Right kidney (tissue), 1 donor: ENCODE measurements at regions not wholly inside any gene's neighbourhood (a gene's known extent, or its start where the extent isn't known, plus 50 kb on each side); places are given as distances from the start of the nearest gene placed in this dataset.
A peak's percentile ranks its signal among the peaks of the same experiment; 100 is the strongest.

Source experiments
- DNase-seq: peaks from one replicate; pipeline ENCODE4 v3.0.0-alpha.2; 2016

DNA sequence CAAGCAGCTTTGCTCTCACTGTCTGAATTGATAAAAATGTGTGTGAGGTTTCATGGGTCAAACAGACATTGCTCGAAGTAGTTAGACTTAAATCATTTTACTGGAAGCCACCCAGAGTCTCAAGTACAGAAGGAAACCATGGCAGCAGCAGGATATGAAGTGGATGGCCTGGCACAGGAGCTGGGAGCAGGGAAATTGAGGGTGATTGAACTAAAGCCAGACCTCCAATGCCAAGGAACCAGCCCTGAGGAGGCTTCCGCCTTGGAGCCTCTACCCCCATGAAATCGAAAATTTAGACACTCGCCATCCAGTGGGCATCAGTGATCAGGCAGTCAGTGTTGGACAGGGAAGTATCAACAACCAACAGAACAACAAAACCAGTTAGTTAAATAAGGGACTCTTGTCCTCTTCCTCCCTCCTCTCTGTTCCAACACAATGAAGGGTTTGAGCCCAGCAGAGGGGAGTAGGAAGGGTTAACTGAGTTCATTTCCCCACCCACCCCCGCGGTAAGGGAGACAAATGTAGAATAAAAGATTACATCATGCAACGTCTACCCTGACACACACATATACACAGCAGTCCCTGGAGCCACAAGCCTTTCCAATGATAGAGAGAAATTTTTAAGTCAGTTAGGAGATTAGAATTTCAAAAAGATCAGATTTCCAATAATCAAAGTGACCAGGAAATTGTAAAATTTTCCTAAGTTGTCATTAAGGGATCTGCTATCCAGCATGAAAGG, 156.3 kb downstream of the SLC16A9 start:
- no peak for DNase-seq

DNA sequence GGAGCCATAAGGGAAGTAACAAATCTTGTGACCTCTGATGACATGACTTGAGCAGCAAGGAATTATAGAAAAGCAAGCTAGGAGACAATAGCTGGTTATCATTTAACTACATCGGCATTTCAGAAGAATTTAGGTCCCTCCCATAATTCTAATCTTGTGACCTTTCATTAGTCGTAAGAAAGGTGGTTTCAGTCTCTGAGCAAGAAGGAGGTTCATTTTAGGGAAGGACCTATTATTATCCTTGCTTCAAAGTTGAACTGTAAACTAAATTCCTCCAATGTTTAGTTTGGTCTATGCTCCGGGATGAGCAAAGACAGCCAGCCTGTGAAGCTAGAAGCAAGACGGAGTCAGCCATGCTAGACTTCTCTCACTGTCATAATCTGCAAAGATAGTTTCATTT, 159.6 kb downstream of the SLC16A9 start:
- DNase-seq = no peak

DNA sequence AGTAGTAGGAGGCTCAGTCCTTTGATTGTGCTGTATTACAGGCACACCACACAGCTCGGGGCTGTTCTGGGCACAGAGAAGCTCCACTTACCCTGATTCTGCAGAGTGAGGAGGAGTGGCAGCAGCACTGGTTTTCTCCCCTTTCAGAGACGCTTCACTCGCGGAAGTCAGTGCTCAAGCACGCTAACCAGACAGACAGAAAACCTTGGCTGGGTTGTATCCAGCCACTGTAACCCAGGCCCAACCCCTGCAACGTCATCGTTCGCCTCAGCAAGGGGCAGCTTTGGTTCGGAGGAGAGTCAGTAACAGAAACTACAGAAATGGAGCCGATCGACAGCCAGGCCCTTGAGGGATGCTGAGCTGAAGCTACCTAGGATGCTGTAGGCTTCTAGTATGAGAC, 171.0 kb downstream of the SLC16A9 start:
- no peak for DNase-seq

DNA sequence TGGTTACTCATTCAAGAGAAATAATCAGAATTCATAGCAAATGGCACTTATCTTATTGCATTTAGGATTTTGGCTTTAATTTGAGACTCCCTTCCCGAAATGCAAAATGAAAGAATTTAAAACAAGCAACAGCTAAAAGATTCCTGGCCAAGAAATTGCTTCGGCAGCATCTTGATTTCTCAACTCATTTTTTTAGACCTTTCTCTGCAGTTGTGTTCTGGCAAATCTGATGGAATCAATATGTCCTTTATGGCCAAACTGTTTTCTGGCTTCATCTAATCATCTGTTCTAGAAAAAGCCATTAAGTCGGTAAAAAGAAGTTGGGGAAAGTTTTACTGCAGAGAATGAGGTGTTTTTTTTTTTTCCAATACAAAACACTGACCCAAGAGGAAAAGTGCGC, 172.1 kb downstream of the SLC16A9 start:
- no peak for DNase-seq

DNA sequence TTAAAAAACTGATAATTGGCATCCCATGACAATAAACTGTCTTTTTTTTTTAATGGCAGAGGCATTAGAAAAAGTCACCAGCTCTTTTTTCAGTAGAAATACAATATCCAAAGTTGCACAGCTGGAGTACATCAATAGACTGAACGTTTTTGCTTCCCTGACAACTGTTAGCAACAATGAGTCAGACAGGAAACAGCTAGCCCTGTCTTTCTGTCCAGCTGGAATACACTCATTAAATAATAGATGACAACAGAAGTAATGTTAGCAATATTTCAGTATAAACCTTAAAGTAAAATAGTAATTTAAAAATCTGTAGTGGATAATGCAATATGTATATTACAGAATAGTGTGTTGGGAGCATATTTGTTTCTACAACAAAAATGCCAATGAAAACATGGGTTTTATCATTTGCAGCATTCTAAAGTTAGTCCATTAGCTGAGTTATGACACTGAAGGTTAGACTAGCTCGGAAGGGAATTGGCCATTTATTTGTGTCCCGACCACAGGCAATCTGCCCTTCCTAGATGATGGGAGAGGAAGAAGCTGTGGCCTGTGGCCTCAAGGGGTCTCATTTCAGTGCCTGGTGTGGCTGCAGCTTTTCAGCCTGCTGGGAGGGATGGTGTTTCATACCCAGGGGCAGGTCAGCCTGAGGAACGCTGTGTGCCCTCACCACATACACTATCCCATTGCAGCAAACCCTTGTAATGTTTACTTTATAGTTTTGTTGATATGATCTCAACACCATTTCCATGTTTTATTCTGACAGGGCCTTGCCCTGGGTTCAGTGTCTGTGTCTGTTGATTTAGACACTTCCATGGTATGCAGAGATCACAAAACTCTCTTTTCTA, 173.3 kb downstream of the SLC16A9 start:
- peak; percentile 15 for DNase-seq

DNA sequence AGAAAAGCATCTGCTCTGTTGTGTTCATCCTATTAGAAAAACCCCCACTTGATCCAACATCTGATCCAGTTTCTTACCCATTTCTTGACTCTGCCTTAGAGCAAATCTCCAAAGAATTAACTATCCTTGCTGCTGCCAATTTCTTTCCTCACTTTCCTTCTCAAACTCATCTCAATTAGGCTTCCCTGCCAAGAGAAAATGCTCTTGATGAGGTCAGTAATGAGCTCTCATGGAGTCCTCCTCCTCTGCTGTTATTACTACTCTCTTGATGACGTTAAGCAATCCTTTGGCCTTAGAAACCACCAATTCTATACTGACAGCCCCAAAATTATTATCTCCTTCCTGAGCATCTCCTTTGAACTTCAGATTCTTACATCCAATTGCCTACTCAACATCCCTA, 162.0 kb upstream of the FAM13C start:
- no peak for DNase-seq

DNA sequence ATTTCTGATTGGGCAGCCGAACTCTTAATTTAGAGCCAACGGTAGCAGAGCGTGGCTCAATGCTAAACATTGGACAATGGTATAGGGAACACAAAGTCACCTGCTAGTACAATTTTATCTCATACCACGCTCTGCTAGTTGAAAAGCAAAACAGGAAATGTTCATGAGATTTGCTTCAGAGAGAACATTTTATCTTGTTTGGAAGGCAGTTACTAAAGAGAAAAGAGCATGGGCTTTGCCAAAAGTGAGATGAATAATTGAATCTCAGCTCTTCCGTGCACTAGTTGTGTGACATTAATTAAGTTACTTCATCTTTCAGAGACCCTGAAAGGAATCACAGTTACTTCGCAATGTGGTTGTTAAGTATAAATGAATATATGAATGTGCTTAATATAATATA, 161.5 kb upstream of the FAM13C start:
- DNase-seq = no peak

DNA sequence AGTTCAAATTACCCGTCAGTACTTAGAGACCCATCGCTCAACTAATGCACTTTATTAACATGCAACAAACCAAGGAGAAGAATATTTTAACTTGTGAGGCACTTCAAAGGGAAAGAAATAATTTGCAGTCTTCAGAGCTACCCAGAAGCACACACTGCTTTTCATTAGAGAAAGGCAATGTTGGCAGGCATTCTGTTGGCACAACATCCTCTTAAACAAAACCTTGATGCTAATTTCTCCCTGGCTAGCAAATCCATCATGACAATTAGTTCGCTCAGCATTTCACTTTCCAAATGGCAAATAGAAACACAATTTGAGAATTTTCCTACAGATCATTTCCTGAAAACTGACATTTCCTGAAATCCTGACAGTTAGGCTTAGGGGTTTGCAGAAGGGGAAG, 155.6 kb upstream of the FAM13C start:
- DNase-seq = no peak

DNA sequence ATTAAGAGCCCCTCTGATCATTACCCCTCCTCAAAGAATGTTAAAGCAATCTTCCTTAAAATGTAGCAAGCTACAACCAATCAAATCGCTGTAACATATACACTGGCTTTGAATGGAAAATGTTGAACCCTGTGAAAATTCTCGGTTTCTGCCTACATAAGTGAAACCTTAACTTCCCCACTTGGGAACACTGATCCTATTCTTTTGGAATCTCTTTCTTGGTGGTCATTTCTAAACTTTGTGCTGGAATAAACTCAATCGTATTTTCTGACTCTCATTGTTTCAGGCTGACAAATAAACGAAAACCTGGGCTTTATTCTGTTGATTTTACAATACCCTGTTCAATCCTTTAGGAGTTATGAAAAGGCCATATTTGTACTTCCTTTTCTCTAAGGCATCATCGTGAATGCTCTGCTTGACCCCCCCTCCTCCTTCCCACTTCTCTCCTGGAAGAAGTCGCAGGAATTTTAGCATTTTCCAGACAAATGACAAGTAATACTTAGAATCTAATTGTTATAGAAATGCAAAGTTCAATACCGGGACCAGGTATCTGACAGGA, 155.1 kb upstream of the FAM13C start:
- DNase-seq = no peak

DNA sequence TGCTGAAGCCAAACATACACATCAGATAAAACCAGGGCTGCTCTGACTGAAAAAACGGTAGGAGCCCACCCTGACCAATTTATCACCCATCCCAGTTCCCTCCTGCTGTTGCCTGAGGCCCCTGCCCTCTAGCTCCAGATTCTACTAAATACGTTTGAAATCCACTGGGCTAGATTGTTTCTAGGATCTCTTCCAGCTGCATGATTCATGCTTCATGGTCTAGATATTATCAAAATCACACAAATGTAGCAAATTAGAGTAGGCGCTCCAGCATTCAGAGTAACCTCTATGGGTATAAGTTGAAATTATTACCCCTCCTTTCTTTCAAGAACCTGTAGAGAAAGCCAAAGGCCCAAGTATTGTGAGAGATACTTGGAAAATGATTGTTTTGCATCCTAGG, 151.2 kb upstream of the FAM13C start:
- no peak for DNase-seq

DNA sequence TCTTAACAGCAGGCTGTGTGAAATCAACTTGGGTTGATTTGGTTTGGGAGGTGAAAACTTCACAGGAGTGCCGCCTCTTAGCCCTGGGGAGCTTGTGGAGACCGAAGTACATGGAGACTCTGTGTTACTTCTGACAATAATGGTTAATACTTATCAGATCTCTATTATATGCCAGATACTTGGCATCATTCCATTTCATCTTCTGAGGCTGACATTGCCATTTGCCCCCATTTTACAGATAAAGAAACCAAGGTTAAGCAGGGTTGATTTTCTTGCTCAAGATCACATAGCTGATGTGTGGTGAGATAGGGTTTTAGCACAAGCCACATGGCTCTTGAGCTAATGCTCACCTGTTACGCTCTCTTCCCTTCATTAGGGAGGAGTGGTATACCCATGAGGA, 150.6 kb upstream of the FAM13C start:
- DNase-seq = no peak

DNA sequence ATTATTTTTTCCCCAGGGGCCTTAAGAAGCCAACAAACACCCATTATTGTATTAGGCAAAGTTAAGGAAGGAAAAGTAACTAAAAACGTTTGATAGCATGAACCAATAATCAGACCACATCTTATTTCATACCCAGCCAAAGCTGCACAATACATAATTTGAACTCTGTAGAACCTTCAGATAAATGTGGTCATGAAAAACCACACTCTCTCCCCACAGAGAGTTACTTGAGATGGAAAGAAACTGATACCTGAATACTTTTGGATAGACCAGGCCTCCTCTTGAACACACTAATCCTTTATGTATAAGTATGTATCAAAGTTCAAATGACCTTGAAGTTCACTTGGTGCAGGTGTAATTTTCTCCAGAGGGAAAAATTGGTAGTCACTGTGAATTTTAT, 146.6 kb upstream of the FAM13C start:
- no peak for DNase-seq

DNA sequence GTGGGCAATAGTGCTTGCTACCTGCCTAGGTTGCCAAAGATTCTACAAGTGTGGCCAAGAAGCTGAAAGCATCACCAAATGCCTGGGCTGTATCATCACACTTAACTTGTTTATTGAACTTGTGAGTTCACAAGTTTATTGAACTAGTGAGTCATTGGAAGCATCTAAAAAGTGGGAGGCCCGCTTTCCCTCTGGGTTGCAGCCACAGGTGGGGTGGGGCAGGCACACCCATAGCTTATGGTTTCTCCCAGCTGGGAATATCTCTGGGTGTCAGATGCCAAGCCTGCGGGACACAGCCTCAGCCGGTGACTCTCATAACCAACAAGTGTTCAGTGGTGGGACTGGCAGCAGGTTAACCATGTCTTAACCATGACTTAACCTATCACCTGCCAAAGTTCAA, 145.9 kb upstream of the FAM13C start:
- DNase-seq = no peak

DNA sequence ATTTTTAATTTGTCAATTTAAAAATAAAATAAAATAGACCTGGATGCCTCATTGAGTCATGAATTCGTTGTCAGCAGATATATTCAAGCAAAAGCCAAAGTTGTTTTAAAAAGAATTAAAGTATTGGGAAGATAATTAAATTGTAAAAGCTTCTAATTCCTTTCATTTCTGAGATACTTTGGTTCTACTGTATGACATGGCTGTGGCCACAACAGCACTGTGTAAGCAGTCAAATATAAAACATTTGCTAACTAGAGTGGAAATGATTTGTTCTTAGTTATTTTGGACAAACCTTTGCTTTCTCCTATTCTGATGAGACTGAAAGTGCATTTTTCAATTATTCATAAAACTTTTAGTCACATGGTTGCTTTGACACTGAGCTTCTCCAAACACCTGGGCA, 143.6 kb upstream of the FAM13C start:
- DNase-seq = no peak

DNA sequence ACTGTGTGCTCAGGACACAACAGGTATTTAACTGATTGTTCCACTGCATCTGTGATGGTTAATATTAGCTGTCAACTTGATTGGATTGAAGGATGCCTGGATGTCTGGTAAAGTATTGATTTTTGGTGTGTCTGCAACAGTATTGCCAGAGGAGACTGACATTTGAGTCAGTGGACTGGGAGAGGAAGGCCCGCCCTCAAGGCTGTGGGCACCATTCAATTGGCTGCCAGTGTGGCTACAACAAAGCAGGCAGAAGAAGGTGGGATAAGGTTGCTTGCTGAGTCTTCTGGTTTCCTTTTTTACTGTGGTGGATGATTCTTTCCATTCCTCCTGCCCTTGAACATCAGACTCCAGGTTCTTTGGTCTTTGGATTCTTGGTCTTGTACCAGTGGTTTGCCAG, 137.1 kb upstream of the FAM13C start:
- DNase-seq = no peak

DNA sequence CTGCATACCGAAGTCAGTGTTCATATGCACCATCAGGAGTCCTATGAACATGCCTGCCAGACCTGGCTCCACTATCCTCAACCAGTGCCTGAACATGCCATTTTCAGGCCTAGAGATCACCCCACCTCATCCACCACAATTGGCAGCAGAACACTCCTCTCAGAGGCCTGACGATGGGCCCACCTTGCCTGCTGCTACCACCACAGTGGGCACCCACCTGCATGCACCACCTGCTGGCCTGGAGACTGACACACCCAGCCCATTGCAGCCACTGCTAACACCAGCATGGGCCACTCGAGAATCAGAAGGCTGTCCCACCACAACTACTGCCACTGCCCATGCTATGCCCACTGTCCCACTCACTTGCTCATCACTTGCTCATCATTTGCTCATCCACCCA, 130.7 kb upstream of the FAM13C start:
- DNase-seq = no peak

DNA sequence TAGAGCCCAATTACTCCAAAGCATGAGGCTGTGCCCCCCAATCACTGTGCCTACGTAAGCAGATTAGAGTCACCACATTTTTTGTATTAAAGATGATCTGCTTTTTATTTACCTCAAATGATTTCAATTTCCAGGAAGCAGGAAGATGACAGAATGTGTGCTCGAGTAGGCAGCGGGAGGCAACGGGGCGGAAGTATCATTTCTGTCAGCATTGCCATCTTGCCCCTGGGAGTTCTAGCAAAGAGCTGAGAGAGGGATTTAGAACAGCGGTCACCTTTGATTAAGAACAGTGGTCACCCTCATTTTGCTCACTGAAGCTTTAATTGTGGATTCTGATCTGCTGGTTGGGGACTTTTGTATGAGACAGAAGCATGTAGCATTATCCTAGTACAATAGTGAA, 117.1 kb upstream of the FAM13C start:
- DNase-seq = no peak

DNA sequence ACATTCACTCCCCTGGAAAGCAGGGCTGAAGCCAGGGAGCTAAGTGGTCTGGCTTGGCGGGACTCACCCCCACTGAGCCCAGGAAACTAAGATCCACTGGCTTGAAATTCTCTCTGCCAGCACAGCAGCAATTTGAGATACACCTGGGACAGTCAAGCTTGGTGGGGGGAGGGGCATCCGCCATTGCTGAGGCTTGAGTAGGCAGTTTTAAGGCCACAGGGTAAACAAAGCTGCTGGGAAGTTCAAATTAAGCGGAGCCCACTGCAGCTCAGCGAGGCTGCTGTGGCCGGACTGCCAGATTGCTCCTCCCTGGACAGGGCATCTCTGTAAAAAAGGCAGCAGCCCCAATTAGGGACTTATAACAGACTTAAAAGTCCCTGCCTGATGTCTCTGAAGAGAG, 108.2 kb upstream of the FAM13C start:
- no peak for DNase-seq

DNA sequence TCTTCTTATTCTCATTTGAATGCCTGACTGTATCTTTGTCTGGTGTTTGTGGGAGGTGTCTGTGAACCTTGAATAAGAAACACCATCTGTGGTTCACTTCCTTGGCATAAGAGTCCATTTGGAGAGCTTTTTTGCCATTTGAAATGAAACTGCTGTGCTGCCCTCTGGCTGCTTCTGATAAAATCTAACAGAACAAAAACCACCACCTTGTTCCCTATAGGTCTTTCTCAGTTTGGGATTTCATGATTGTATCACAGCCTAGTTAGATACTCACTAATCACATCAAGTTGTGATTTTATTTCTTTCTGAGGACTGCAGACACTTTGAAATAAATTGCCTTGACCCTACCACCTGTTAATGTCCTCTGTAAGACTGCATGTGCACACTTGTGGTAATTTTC, 102.7 kb upstream of the FAM13C start:
- no peak for DNase-seq

DNA sequence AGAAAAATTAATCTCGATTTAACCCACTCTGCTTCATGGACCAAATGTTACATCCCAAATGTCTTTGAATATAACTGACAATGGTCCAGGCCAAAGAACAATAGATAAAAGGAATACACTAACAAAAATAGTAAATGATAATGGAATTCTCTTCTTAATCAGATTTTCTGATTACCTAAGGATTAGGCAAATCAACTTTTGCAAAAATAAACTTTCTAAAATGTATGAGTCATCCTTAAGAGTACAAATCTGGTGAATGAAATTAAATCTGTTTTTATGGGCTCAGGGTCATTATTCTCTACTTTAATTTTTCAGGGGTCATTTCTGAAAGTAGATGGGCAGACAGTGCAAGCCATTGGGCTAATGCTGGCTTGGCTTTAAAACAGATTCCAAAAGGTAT, 102.1 kb upstream of the FAM13C start:
- DNase-seq = no peak

DNA sequence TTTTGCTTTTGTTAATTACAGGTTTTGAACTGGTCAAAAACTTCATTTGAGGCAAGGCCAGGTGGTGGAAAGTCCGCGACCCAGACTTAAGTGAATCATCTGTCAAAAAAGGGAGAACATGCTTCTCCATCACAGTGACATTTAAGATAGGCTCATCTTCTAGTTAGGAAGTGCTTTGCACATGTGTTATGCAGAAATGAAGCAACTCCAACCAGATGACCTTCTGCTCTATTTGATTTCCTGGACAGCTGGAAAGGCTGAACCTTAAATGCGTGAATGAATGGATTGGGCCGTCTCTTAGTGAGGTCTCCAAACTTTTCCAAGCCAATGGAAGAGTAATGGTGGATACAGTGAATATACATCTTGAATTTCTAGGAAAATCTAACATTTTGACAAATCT, 101.6 kb upstream of the FAM13C start:
- no peak for DNase-seq

DNA sequence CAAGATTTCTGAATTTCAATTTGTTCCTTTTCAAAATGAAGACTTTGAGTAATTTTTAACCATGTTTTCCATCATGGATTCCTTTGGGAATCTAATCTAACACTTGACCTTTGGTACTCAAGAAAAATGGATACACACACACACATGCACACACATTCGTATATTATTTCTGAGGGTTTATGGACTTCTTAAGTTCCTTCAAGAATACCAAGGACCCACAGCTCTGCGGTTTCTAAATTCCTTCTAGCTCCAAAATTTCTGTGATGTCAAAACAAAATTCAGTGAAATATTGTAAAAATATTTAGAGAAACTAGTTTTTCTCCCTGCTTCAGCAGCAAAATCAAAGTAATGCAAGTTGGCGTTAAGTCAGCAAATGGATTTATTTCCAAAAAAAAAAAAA, 98.3 kb upstream of the FAM13C start:
- no peak for DNase-seq

DNA sequence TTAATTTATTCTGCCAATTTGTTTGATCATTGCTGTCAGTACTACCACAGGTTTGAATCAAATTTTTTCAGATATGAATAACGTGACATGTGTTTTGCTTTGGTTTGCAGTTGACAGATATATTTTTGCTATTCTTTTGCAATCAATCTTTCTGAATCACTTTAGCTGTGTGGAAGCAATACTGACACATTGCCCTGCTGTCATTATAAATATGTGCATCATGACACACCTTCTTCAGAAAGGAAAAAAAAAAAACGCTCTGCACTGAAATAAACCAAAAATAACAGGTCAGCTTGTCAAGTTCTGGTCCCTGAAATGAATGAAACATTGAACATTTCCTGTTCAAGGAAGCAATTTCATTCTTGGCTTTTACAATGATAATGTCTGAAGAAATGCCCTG, 93.8 kb upstream of the FAM13C start:
- no peak for DNase-seq
